ENCODE measurements at regions not wholly inside any gene's neighbourhood (a gene's known extent, or its start where the extent isn't known, plus 50 kb on each side); places are given as distances from the start of the nearest gene placed in this dataset.

- no peak for DNase-seq (ENCODE audit: low read depth)
- no peak overlapping the region for H3K4me3 ChIP-seq (ENCODE audit: low read depth, low read length)
- no peak for TF ChIP-seq CTCF (IDR thresholded peaks at IDR 0.05; ENCODE audit: insufficient read depth, low read depth, low read length)
Measured at GRCh38 chr6:122075917-122076316, 323.5 kb upstream of the HSF2 start.

- no peak for TF ChIP-seq CTCF (IDR thresholded peaks at IDR 0.05; ENCODE audit: insufficient read depth, low read depth, low read length)
- DNase-seq (ENCODE audit: low read depth) = no peak
- H3K4me3 ChIP-seq (ENCODE audit: low read depth, low read length) = no peak overlapping the region
Measured at GRCh38 chr6:122077603-122078002, 321.8 kb upstream of the HSF2 start.

GRCh38 chr6:122078481-122078880 lies 321.0 kb upstream of the HSF2 start:
- no peak overlapping the region for H3K4me3 ChIP-seq (ENCODE audit: low read depth, low read length)
- DNase-seq (ENCODE audit: low read depth) = no peak
- TF ChIP-seq CTCF (IDR thresholded peaks at IDR 0.05; ENCODE audit: insufficient read depth, low read depth, low read length) = no peak

- no peak for TF ChIP-seq CTCF (IDR thresholded peaks at IDR 0.05; ENCODE audit: insufficient read depth, low read depth, low read length)
- H3K4me3 ChIP-seq (ENCODE audit: low read depth, low read length) = no peak overlapping the region
- peak; percentile 17 for DNase-seq (ENCODE audit: low read depth)
Measured at GRCh38 chr6:122079916-122080315, 319.5 kb upstream of the HSF2 start.

- no peak for DNase-seq (ENCODE audit: low read depth)
- TF ChIP-seq CTCF (IDR thresholded peaks at IDR 0.05; ENCODE audit: insufficient read depth, low read depth, low read length) = no peak
- no peak overlapping the region for H3K4me3 ChIP-seq (ENCODE audit: low read depth, low read length)
Measured at GRCh38 chr6:122081921-122082320, 317.5 kb upstream of the HSF2 start.

GRCh38 chr6:122082370-122082769 lies 317.1 kb upstream of the HSF2 start:
- TF ChIP-seq CTCF (IDR thresholded peaks at IDR 0.05; ENCODE audit: insufficient read depth, low read depth, low read length) = no peak
- DNase-seq (ENCODE audit: low read depth) = no peak
- no peak overlapping the region for H3K4me3 ChIP-seq (ENCODE audit: low read depth, low read length)

GRCh38 chr6:122092366-122092765 lies 307.1 kb upstream of the HSF2 start:
- H3K4me3 ChIP-seq (ENCODE audit: low read depth, low read length) = no peak overlapping the region
- TF ChIP-seq CTCF (IDR thresholded peaks at IDR 0.05; ENCODE audit: insufficient read depth, low read depth, low read length) = no peak
- no peak for DNase-seq (ENCODE audit: low read depth)
